ENCODE measurements at regions not wholly inside any gene's neighbourhood (a gene's known extent, or its start where the extent isn't known, plus 50 kb on each side); places are given as distances from the start of the nearest gene placed in this dataset.

- no peak for FAIRE-seq
- Histone ChIP-seq H3K4me2 (ENCODE audit: insufficient read depth, low read length) (no peak overlapping the region), H3K36me3 (ENCODE audit: control insufficient read depth in 2 of 2, extremely low read depth in 1 of 2, insufficient read depth in 2 of 2, low read length in 2 of 2) (no peaks in the 10 kb centered on the region), H2AFZ (ENCODE audit: low read depth, low read length) (no peak overlapping the region), H3K4me1 (ENCODE audit: control insufficient read depth, extremely low read depth, insufficient read depth, low read length) (no peaks in the 10 kb centered on the region), H3K27me3 (ENCODE audit: control insufficient read depth in 2 of 2, insufficient read depth in 2 of 2, low read length in 2 of 2) (no peaks in the 10 kb centered on the region), H4K20me1 (replicated peaks; ENCODE audit: control insufficient read depth, extremely low read depth, insufficient read depth, low read length) (no peaks in the 10 kb centered on the region), H3K9me3 (replicated peaks; ENCODE audit: control insufficient read depth, insufficient read depth, low read length) (no peaks in the 10 kb centered on the region), H3K9ac (replicated peaks; ENCODE audit: extremely low read depth, insufficient read depth, low read length) (no peak overlapping the region), H3K4me3 (replicated peaks in 1 of 3; ENCODE audit: insufficient read depth in 1 of 3, low read depth in 1 of 3, low read length in 3 of 3) (no peak overlapping the region), H3K27ac (ENCODE audit: insufficient read depth, low read depth, low read length) (no peak overlapping the region), H3K79me2 (ENCODE audit: control insufficient read depth, insufficient read depth, low read length) (no peaks in the 10 kb centered on the region), H3K9me1 (replicated peaks; ENCODE audit: control insufficient read depth, extremely low read depth, insufficient read depth, low read length) (no peaks in the 10 kb centered on the region)
- POLR2A ChIA-PET: no interaction called here
- intact Hi-C loops (cut with micrococcal nuclease) (no loop called here), dilution Hi-C loops (cut with MboI; ENCODE audit: extremely low pct_ligation_motif_present, low sequenced_read_pairs) (no loop called here)
- TF ChIP-seq CTCF (IDR thresholded peaks at IDR 0.05; ENCODE audit: extremely low read depth in 1 of 2, insufficient read depth in 1 of 2, low read depth in 1 of 2, low read length in 2 of 2) (no peak), GATA2 (IDR thresholded peaks at IDR 0.05; ENCODE audit: insufficient read depth, insufficient read length, low read depth, low read length) (no peak), MAX (IDR thresholded peaks at IDR 0.05; ENCODE audit: insufficient read depth, insufficient read length) (no peak), MYC (IDR thresholded peaks at IDR 0.05; ENCODE audit: low read depth, low read length) (no peak), POLR2A (IDR thresholded peaks at IDR 0.05; ENCODE audit: low read depth, low read length) (no peak)
- BruUV-seq (replicated peaks): no TSS peak
- no peak for DNase-seq (ENCODE audit: low read depth, low spot score)
- CTCF ChIA-PET: no interaction called here
Observed at GRCh38 chr9:80020530-80020929, 448.8 kb downstream of the TLE4 start.

- H3K4me3 ChIP-seq (replicated peaks in 1 of 3; ENCODE audit: insufficient read depth in 1 of 3, low read depth in 1 of 3, low read length in 3 of 3): no peak overlapping the region
- FAIRE-seq (no peak), DNase-seq (ENCODE audit: low read depth, low spot score) (no peak)
- H3K27ac ChIP-seq (ENCODE audit: insufficient read depth, low read depth, low read length): no peak overlapping the region
- no peaks in the 10 kb centered on the region for H3K36me3 ChIP-seq (ENCODE audit: control insufficient read depth in 2 of 2, extremely low read depth in 1 of 2, insufficient read depth in 2 of 2, low read length in 2 of 2)
- H3K9ac ChIP-seq (replicated peaks; ENCODE audit: extremely low read depth, insufficient read depth, low read length): no peak overlapping the region
- H3K9me1 ChIP-seq (replicated peaks; ENCODE audit: control insufficient read depth, extremely low read depth, insufficient read depth, low read length): no peaks in the 10 kb centered on the region
- dilution Hi-C loops (cut with MboI; ENCODE audit: extremely low pct_ligation_motif_present, low sequenced_read_pairs) (no loop called here), intact Hi-C loops (cut with micrococcal nuclease) (no loop called here)
- TF ChIP-seq POLR2AphosphoS5 (IDR thresholded peaks at IDR 0.05; ENCODE audit: insufficient read depth, low read depth, low read length) (no peak), FOS (IDR thresholded peaks at IDR 0.05; ENCODE audit: borderline replicate concordance, insufficient read depth, low read length) (no peak), JUN (IDR thresholded peaks at IDR 0.05; ENCODE audit: borderline replicate concordance, insufficient read depth, insufficient read length, low read depth) (no peak), EZH2 (IDR thresholded peaks at IDR 0.05; ENCODE audit: borderline replicate concordance, low read depth, low read length, severe bottlenecking) (no peak), MAX (IDR thresholded peaks at IDR 0.05; ENCODE audit: insufficient read depth, insufficient read length) (no peak), MYC (IDR thresholded peaks at IDR 0.05; ENCODE audit: low read depth, low read length) (no peak), CTCF (IDR thresholded peaks at IDR 0.05; ENCODE audit: extremely low read depth in 1 of 2, insufficient read depth in 1 of 2, low read depth in 1 of 2, low read length in 2 of 2) (no peak), GATA2 (IDR thresholded peaks at IDR 0.05; ENCODE audit: insufficient read depth, insufficient read length, low read depth, low read length) (no peak)
- BruUV-seq (replicated peaks): no TSS peak
- no peak overlapping the region for H2AFZ ChIP-seq (ENCODE audit: low read depth, low read length)
- H3K4me2 ChIP-seq (ENCODE audit: insufficient read depth, low read length): no peak overlapping the region
- no peaks in the 10 kb centered on the region for H3K27me3 ChIP-seq (ENCODE audit: control insufficient read depth in 2 of 2, insufficient read depth in 2 of 2, low read length in 2 of 2)
- no peaks in the 10 kb centered on the region for H3K79me2 ChIP-seq (ENCODE audit: control insufficient read depth, insufficient read depth, low read length)
- H3K9me3 ChIP-seq (replicated peaks; ENCODE audit: control insufficient read depth, insufficient read depth, low read length): no peaks in the 10 kb centered on the region
- CTCF ChIA-PET: no interaction called here
- H4K20me1 ChIP-seq (replicated peaks; ENCODE audit: control insufficient read depth, extremely low read depth, insufficient read depth, low read length): no peaks in the 10 kb centered on the region
- POLR2A ChIA-PET: no interaction called here
- H3K4me1 ChIP-seq (ENCODE audit: control insufficient read depth, extremely low read depth, insufficient read depth, low read length): no peaks in the 10 kb centered on the region
Observed at GRCh38 chr9:80020056-80020455, 448.3 kb downstream of the TLE4 start.
